OCI-LY7 (cell line): ENCODE measurements at regions not wholly inside any gene's neighbourhood (a gene's known extent, or its start where the extent isn't known, plus 50 kb on each side); places are given as distances from the start of the nearest gene placed in this dataset.

Experiments
- CTCF ChIP-seq: fragments of 200-600 bp; sonication (generic); conservative IDR thresholded peaks from 2 replicates; pipeline ENCODE4 v1.5.1; 2014; ENCODE audit warnings: mild to moderate bottlenecking, antibody characterized with exemption, low read length, moderate library complexity, mixed read lengths
- EZH2phosphoT487 ChIP-seq: fragments of 200-600 bp; sonication (generic); IDR thresholded peaks from 2 replicates; pipeline ENCODE4 v1.6.1; 2018; ENCODE audit warnings: low read depth, borderline replicate concordance, mild to moderate bottlenecking, mixed run types, antibody characterized with exemption, low read length, moderate library complexity, mixed read lengths

- no peak for TF ChIP-seq CTCF
- no peak for TF ChIP-seq EZH2phosphoT487
Observed at GRCh38 chr1:47524272-47524671, 86.4 kb downstream of the FOXD2 start.
